M059J (cell line): ENCODE measurements at regions not wholly inside any gene's neighbourhood (a gene's known extent, or its start where the extent isn't known, plus 50 kb on each side); places are given as distances from the start of the nearest gene placed in this dataset.
"Not testable (repeated sequence)": the region's sequence is repeated elsewhere in the genome, so short reads cannot be mapped to it uniquely, and the experiment has no call there.

Source experiments
- DNase-seq: peaks from one replicate; pipeline ENCODE4 v3.0.0-alpha.2; 2012; ENCODE audit warnings: low read depth

- not testable (repeated sequence) for DNase-seq
Measured at GRCh38 chr14:106658066-106658860, 1131.9 kb downstream of the TMEM121 start.

GRCh38 chr14:106661561-106661960 is 1135.2 kb downstream of the TMEM121 start:
- peak; percentile 18 for DNase-seq

GRCh38 chr14:106662936-106663550 is 1136.7 kb downstream of the TMEM121 start:
- no peak for DNase-seq

GRCh38 chr14:106663805-106664410 is 1137.5 kb downstream of the TMEM121 start:
- not testable (repeated sequence) for DNase-seq

- no peak for DNase-seq
Measured at GRCh38 chr14:106665814-106666213, 1139.4 kb downstream of the TMEM121 start.

GRCh38 chr14:106666341-106666740 is 1140.0 kb downstream of the TMEM121 start:
- no peak for DNase-seq

GRCh38 chr14:106670011-106670410 is 1143.6 kb downstream of the TMEM121 start:
- no peak for DNase-seq

GRCh38 chr14:106674093-106674492 is 1147.7 kb downstream of the TMEM121 start:
- not testable (repeated sequence) for DNase-seq

- DNase-seq, result not testable (repeated sequence)
Measured at GRCh38 chr14:106674509-106675125, 1148.2 kb downstream of the TMEM121 start.

- DNase-seq, result not testable (repeated sequence)
Measured at GRCh38 chr14:106675716-106676115, 1149.3 kb downstream of the TMEM121 start.

GRCh38 chr14:106679776-106680175 is 1153.4 kb downstream of the TMEM121 start:
- no peak for DNase-seq

GRCh38 chr14:106681161-106681560 is 1154.8 kb downstream of the TMEM121 start:
- DNase-seq, result peak; percentile 2

- no peak for DNase-seq
Measured at GRCh38 chr14:106681568-106681967, 1155.2 kb downstream of the TMEM121 start.

GRCh38 chr14:106683631-106684030 is 1157.2 kb downstream of the TMEM121 start:
- DNase-seq, result no peak

GRCh38 chr14:106686533-106686932 is 1160.2 kb downstream of the TMEM121 start:
- DNase-seq, result no peak

GRCh38 chr14:106690333-106690891 is 1164.0 kb downstream of the TMEM121 start:
- DNase-seq, result no peak

- no peak for DNase-seq
Measured at GRCh38 chr14:106691601-106692291, 1165.4 kb downstream of the TMEM121 start.

- no peak for DNase-seq
Measured at GRCh38 chr14:106694638-106695393, 1168.4 kb downstream of the TMEM121 start.

- not testable (repeated sequence) for DNase-seq
Measured at GRCh38 chr14:106698620-106699267, 1172.4 kb downstream of the TMEM121 start.

- DNase-seq, result not testable (repeated sequence)
Measured at GRCh38 chr14:106703651-106704050, 1177.3 kb downstream of the TMEM121 start.
